HL-60 (cell line): ENCODE measurements at regions not wholly inside any gene's neighbourhood (a gene's known extent, or its start where the extent isn't known, plus 50 kb on each side); places are given as distances from the start of the nearest gene placed in this dataset.

Experiments
- DNase-seq, 2 experiments: peaks; one replicate each; pipeline ENCODE4 v3.0.0-alpha.2; 2010 to 2020; ENCODE audit warnings: low read depth in 1 of 2, low spot score in 1 of 2
- H3K27ac ChIP-seq: fragments of 250-450 bp; sonication (Bioruptor Pico); replicated peaks from 2 replicates; pipeline ENCODE4 v1.5.1; 2020; ENCODE audit warnings: mild to moderate bottlenecking, moderate library complexity
- H3K27me3 ChIP-seq: fragments of 250-450 bp; sonication (Bioruptor Pico); 2 replicates; pipeline ENCODE4 v1.5.1; 2021; ENCODE audit warnings: mild to moderate bottlenecking, moderate library complexity; ENCODE audit not compliant: insufficient read depth, poor library complexity, severe bottlenecking
- H3K4me3 ChIP-seq: replicated peaks from 2 replicates; pipeline ENCODE4 v1.5.1; 2011; ENCODE audit warnings: mild to moderate bottlenecking, control low read depth, low read length; ENCODE audit not compliant: insufficient read depth
- GABPA ChIP-seq: IDR thresholded peaks from 2 replicates; pipeline ENCODE4 v1.6.1; 2012; ENCODE audit warnings: low read depth
- POLR2AphosphoS5 ChIP-seq: IDR thresholded peaks from 2 replicates; pipeline ENCODE4 v1.6.1; 2012; ENCODE audit warnings: low read depth
- SPI1 ChIP-seq: IDR thresholded peaks from 2 replicates; pipeline ENCODE4 v1.6.1; 2012; ENCODE audit warnings: low read depth, mild to moderate bottlenecking, borderline replicate concordance
- TF ChIP-seq, protein P1 (sequence below): IDR thresholded peaks from 2 replicates; pipeline ENCODE4 v1.6.1; 2012; ENCODE audit warnings: low read depth; ENCODE audit not compliant: insufficient replicate concordance
- TF ChIP-seq, protein P2 (sequence below): IDR thresholded peaks from one replicate; pipeline ENCODE4 v1.5.1; 2011; ENCODE audit warnings: low read length, control low read depth, inconsistent platforms; ENCODE audit not compliant: insufficient read depth

DNA sequence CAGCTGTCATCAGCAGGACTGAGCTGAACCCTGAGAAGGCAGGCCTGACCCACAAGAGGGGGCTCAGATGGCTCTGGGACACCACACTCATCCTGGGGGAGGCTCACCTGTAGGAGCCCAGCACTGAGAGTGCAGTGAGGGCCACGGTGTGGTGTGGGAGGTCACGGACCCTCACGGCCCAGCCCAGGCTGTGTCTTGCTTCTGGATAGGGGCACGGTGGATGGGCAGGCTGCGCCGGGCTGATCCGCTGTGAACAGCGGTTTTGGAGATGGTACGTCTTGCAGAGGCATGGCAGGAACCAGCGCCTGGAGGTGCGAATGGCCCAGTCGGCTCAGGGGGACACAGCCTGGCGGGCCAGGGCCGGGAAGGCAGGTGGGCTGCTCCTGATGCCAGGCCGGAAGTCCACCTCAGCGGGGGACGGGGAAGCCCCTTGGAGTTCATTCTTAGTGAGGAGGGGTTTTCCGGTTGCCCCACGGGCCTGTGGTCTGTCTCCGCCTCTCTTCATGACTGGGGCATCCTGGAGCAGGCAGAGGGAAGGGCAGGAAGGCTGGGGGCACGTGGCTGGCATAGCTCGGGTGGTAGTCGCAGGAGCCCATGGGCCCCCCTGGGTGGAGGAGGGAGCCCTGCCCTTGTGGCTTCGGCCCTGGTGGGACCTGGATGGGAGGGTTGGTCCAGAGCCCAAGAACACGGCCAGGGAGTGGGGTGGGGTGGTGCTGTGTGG lies 112.5 kb downstream of the UNCX start:
- Histone ChIP-seq H3K27me3 (no peaks in the 10 kb centered on the region), H3K4me3 (no peak overlapping the region), H3K27ac (no peak overlapping the region)
- DNase-seq = no peak
- TF ChIP-seq GABPA (no peak), SPI1 (no peak), POLR2AphosphoS5 (no peak)
- TF ChIP-seq, protein P1, sequence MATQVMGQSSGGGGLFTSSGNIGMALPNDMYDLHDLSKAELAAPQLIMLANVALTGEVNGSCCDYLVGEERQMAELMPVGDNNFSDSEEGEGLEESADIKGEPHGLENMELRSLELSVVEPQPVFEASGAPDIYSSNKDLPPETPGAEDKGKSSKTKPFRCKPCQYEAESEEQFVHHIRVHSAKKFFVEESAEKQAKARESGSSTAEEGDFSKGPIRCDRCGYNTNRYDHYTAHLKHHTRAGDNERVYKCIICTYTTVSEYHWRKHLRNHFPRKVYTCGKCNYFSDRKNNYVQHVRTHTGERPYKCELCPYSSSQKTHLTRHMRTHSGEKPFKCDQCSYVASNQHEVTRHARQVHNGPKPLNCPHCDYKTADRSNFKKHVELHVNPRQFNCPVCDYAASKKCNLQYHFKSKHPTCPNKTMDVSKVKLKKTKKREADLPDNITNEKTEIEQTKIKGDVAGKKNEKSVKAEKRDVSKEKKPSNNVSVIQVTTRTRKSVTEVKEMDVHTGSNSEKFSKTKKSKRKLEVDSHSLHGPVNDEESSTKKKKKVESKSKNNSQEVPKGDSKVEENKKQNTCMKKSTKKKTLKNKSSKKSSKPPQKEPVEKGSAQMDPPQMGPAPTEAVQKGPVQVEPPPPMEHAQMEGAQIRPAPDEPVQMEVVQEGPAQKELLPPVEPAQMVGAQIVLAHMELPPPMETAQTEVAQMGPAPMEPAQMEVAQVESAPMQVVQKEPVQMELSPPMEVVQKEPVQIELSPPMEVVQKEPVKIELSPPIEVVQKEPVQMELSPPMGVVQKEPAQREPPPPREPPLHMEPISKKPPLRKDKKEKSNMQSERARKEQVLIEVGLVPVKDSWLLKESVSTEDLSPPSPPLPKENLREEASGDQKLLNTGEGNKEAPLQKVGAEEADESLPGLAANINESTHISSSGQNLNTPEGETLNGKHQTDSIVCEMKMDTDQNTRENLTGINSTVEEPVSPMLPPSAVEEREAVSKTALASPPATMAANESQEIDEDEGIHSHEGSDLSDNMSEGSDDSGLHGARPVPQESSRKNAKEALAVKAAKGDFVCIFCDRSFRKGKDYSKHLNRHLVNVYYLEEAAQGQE = no peak
- TF ChIP-seq, protein P2, sequence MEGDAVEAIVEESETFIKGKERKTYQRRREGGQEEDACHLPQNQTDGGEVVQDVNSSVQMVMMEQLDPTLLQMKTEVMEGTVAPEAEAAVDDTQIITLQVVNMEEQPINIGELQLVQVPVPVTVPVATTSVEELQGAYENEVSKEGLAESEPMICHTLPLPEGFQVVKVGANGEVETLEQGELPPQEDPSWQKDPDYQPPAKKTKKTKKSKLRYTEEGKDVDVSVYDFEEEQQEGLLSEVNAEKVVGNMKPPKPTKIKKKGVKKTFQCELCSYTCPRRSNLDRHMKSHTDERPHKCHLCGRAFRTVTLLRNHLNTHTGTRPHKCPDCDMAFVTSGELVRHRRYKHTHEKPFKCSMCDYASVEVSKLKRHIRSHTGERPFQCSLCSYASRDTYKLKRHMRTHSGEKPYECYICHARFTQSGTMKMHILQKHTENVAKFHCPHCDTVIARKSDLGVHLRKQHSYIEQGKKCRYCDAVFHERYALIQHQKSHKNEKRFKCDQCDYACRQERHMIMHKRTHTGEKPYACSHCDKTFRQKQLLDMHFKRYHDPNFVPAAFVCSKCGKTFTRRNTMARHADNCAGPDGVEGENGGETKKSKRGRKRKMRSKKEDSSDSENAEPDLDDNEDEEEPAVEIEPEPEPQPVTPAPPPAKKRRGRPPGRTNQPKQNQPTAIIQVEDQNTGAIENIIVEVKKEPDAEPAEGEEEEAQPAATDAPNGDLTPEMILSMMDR = no peak

DNA sequence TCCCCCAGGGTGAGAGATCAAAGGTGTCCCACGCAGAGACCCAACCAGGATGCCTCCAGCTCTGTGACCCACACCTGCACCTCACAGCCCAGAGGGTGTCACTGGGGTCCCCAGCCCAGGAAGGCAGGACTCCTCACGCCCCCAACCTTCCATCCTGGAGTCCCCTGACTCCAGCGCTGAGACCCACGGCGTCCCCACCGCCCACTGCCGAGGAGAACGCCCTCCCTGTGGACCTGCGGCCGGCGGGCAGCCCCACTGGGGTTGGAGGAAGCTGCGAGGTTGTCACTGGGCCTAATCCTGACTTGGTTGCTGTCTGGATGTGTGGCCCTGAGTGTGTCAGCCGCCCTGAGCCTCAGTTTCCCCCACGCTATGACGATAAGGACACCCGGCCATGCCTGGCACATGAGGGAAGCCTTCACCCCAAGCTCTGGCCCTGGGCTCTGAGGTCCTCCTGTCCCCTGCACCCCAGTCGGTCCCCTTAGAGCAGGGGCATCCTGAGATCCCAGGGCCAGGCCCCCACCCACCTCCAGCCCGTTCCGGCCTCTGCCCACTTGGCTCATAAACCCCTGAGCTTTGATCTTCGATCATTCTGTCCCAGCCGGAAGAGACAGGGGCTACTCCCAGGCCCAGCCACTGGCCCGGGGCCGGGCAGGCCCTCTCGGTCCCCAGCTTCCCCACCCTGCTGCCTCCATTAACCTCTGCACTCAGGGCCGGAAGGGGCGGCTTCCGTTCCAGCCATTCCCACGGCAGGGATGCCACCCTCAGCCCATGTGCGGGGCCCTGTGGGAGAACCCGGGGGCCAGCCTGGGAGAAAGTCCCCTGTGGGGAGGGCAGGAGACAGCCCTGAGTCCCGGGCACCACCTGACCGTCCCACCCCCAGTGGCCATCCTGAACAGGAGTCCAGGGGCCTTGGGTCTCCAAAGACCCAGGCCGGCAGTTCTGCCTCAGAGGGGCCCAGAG lies 113.2 kb downstream of the MICALL2 start:
- H3K27ac ChIP-seq = no peak overlapping the region
- no peak overlapping the region for H3K4me3 ChIP-seq
- TF ChIP-seq SPI1 (no peak), POLR2AphosphoS5 (no peak), GABPA (no peak)
- TF ChIP-seq, protein P2 = no peak
- TF ChIP-seq, protein P1 = no peak
- H3K27me3 ChIP-seq = no peaks in the 10 kb centered on the region
- DNase-seq = no peak

DNA sequence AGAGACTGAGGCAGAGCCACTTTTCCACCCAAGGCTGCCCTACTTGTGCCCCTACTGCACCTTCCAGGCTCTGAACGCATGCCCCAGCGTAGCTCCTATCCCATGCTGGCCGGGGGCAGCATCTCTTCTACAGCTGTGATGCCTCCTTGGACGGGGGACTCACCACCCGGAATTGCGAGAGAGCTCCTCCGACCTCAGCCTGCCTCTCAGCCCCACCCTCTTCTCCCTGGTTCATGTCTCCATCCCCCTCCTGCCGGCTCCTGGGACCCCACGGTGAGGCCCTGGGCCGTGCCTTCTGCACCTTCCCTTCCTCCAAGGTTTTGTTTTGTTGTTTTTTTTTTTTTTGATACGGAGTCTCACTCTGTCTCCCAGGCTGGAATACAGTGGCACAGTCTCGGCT lies 112.4 kb downstream of the MICALL2 start:
- Histone ChIP-seq H3K4me3 (no peak overlapping the region), H3K27me3 (no peaks in the 10 kb centered on the region), H3K27ac (no peak overlapping the region)
- DNase-seq = no peak
- TF ChIP-seq GABPA (no peak), SPI1 (no peak)
- TF ChIP-seq, protein P1 = no peak
